Neural progenitor cell (in vitro differentiated cells): ENCODE measurements at regions not wholly inside any gene's neighbourhood (a gene's known extent, or its start where the extent isn't known, plus 50 kb on each side); places are given as distances from the start of the nearest gene placed in this dataset.

Source experiments
- CTCF ChIP-seq: fragments of 200-600 bp; sonication (generic); IDR thresholded peaks from 2 replicates; pipeline ENCODE4 v1.5.1; 2017; ENCODE audit warnings: antibody characterized with exemption, mild to moderate bottlenecking
- EZH2 ChIP-seq: fragments of 200-600 bp; sonication (generic); IDR thresholded peaks from 2 replicates; pipeline ENCODE4 v1.6.1; 2017; ENCODE audit warnings: antibody characterized with exemption, mild to moderate bottlenecking, moderate library complexity

DNA sequence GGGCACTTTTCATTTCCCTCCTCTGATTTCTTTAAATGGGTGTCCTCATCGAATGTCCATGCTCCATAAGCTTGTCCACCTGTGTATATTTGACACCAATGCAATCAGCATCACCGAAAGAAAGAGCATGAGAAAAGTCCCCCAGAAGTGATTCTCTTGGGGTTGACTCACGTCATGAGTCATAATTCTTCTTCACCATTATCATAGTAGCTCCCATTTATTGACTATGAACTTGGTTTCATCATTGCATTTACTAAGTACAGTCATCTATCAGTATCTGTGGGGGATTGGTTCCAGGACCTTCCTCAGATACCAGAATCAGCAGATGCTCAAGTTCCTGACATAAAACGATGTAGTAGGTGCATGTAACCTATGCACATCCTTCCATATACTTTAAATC is 372.5 kb upstream of the CFAP20DC start:
- TF ChIP-seq EZH2 (no peak), CTCF (no peak)
